IMR-90 (cell line): ENCODE measurements at regions not wholly inside any gene's neighbourhood (a gene's known extent, or its start where the extent isn't known, plus 50 kb on each side); places are given as distances from the start of the nearest gene placed in this dataset.

Experiments used
- ATAC-seq: fragments of 200-7000 bp; cut with Tn5 transposase; 2 replicates; pipeline ENCODE4 v1.9.1; 2020; ENCODE audit warnings: low read depth, mild to moderate bottlenecking, moderate library complexity
- BruUV-seq: library from RNA; stranded (reverse); fragments of 400-500 nt; replicated peaks from 2 replicates; lab custom pipeline; 2021; lab: Mats Ljungman, UMichigan
- CTCF ChIA-PET: fragments of 300-600 bp; formaldehyde crosslinking; extraction: SDS; loops from one replicate; lab custom pipeline; 2021; ENCODE audit warnings: antibody characterized with exemption; lab: Yijun Ruan, JAX
- POLR2A ChIA-PET: fragments of 300-600 bp; sonication (Branson Sonifier 250); formaldehyde crosslinking; loops from one replicate; lab custom pipeline; 2022; ENCODE audit warnings: antibody characterized with exemption; ENCODE audit not compliant: unreplicated experiment; lab: Charles Lee
- DNase-seq: peaks from one replicate; pipeline ENCODE4 v3.0.0; 2013
- H2AFZ ChIP-seq: replicated peaks from 2 replicates; pipeline ENCODE3; 2013; ENCODE audit warnings: low read length, mild to moderate bottlenecking; ENCODE audit not compliant: poor library complexity
- H2AK5ac ChIP-seq: 2 replicates; pipeline ENCODE4 v1.6.1; 2013; ENCODE audit warnings: low read depth, low read length, inconsistent platforms
- H2AK9ac ChIP-seq: replicated peaks from 2 replicates; pipeline ENCODE3; 2013; ENCODE audit warnings: mild to moderate bottlenecking, low read depth, low read length, moderate library complexity; ENCODE audit not compliant: poor library complexity
- H2BK120ac ChIP-seq: 2 replicates; pipeline ENCODE4 v1.6.1; 2013; ENCODE audit warnings: low read depth, low read length, inconsistent platforms
- H2BK15ac ChIP-seq: 3 replicates; pipeline ENCODE4 v1.6.1; 2013; ENCODE audit warnings: low read depth, low read length, inconsistent platforms
- H2BK20ac ChIP-seq: 2 replicates; pipeline ENCODE4 v1.6.1; 2013; ENCODE audit warnings: low read depth, mild to moderate bottlenecking, inconsistent platforms, low read length, moderate library complexity
- H2BK5ac ChIP-seq: 2 replicates; pipeline ENCODE4 v1.6.1; 2013; ENCODE audit warnings: mild to moderate bottlenecking, low read depth, low read length, inconsistent platforms; ENCODE audit not compliant: poor library complexity, severe bottlenecking
- H3K14ac ChIP-seq: replicated peaks from 2 replicates; pipeline ENCODE4 v1.6.1; 2013; ENCODE audit warnings: low read depth, low read length, inconsistent platforms
- H3K18ac ChIP-seq: 2 replicates; pipeline ENCODE4 v1.6.1; 2013; ENCODE audit warnings: low read depth, low read length, control low read depth
- H3K23ac ChIP-seq: 2 replicates; pipeline ENCODE4 v1.6.1; 2013; ENCODE audit warnings: low read depth, low read length, inconsistent platforms
- H3K27ac ChIP-seq: 2 replicates; pipeline ENCODE4 v1.5.1; 2013; ENCODE audit warnings: mild to moderate bottlenecking, control low read depth, low read length; ENCODE audit not compliant: insufficient read depth
- H3K27me3 ChIP-seq: 2 replicates; pipeline ENCODE4 v1.6.1; 2013; ENCODE audit warnings: low read length; ENCODE audit not compliant: control insufficient read depth, insufficient read depth
- H3K36me3 ChIP-seq: 2 replicates; pipeline ENCODE4 v1.6.1; 2013; ENCODE audit warnings: low read length, mixed read lengths; ENCODE audit not compliant: control insufficient read depth, insufficient read depth
- H3K4ac ChIP-seq: 2 replicates; pipeline ENCODE4 v1.6.1; 2013; ENCODE audit warnings: low read depth, low read length, inconsistent platforms
- H3K4me1 ChIP-seq: 2 replicates; pipeline ENCODE4 v1.6.1; 2013; ENCODE audit warnings: low read length, mixed read lengths; ENCODE audit not compliant: control insufficient read depth, insufficient read depth
- H3K4me2 ChIP-seq: 2 replicates; pipeline ENCODE4 v1.6.1; 2013; ENCODE audit warnings: low read depth, mild to moderate bottlenecking, control low read depth, low read length, moderate library complexity
- H3K4me3 ChIP-seq: 2 replicates; pipeline ENCODE4 v1.5.1; 2013; ENCODE audit warnings: low read depth, mild to moderate bottlenecking, control low read depth, low read length, moderate library complexity; ENCODE audit not compliant: insufficient read depth
- H3K56ac ChIP-seq: 2 replicates; pipeline ENCODE4 v1.6.1; 2013; ENCODE audit warnings: low read length, inconsistent platforms; ENCODE audit not compliant: insufficient read depth; ENCODE audit errors: extremely low read depth
- H3K79me1 ChIP-seq, 2 experiments: 2 replicates each; pipeline ENCODE4 v1.6.1; 2013; ENCODE audit warnings: low read length in 2 of 2, inconsistent platforms in 1 of 2, low read depth in 1 of 2
- H3K9ac ChIP-seq: 2 replicates; pipeline ENCODE4 v1.6.1; 2013; ENCODE audit warnings: low read depth, low read length, control low read depth
- H3K9me1 ChIP-seq: 2 replicates; pipeline ENCODE4 v1.6.1; 2013; ENCODE audit warnings: low read length, inconsistent platforms; ENCODE audit not compliant: insufficient read depth
- H3K9me3 ChIP-seq: 2 replicates; pipeline ENCODE4 v1.6.1; 2013; ENCODE audit warnings: low read length; ENCODE audit not compliant: control insufficient read depth, insufficient read depth
- H4K20me1 ChIP-seq: 2 replicates; pipeline ENCODE4 v1.6.1; 2013; ENCODE audit warnings: low read length, inconsistent platforms; ENCODE audit not compliant: insufficient read depth
- H4K5ac ChIP-seq: 2 replicates; pipeline ENCODE4 v1.6.1; 2013; ENCODE audit warnings: mild to moderate bottlenecking, low read depth, low read length, control low read depth
- H4K8ac ChIP-seq, 2 experiments: 2 replicates each; pipeline ENCODE4 v1.6.1; 2013; ENCODE audit warnings: low read depth in 2 of 2, low read length in 2 of 2, control low read depth in 1 of 2, inconsistent platforms in 1 of 2
- H4K91ac ChIP-seq: 2 replicates; pipeline ENCODE4 v1.6.1; 2013; ENCODE audit warnings: low read depth, low read length, inconsistent platforms; ENCODE audit not compliant: insufficient read depth
- CEBPB ChIP-seq: IDR thresholded peaks from 2 replicates; pipeline ENCODE4 v1.6.1; 2012; ENCODE audit warnings: low read depth, low read length, improper control_type of control experiment
- MAFK ChIP-seq: IDR thresholded peaks from 2 replicates; pipeline ENCODE4 v1.6.1; 2012; ENCODE audit warnings: low read depth, low read length, improper control_type of control experiment
- NFE2L2 ChIP-seq: fragments of 150-350 bp; IDR thresholded peaks from 2 replicates; pipeline ENCODE4 v1.6.1; 2016; ENCODE audit warnings: low read depth, mild to moderate bottlenecking, low read length
- RCOR1 ChIP-seq: IDR thresholded peaks from 2 replicates; pipeline ENCODE4 v1.6.1; 2012; ENCODE audit warnings: mild to moderate bottlenecking, low read length, improper control_type of control experiment; ENCODE audit not compliant: insufficient replicate concordance
- RFX5 ChIP-seq: IDR thresholded peaks from 2 replicates; pipeline ENCODE4 v1.8.0; 2012; ENCODE audit warnings: low read depth, mild to moderate bottlenecking, low read length, moderate library complexity
- WGBS, 2 experiments: methylation state at CpG; one replicate each; pipeline versions ENCODE4 v1.1.5 to v1.1.7; 2013; ENCODE audit warnings: missing lambda C conversion rate in 2 of 2; ENCODE audit not compliant: insufficient read length in 1 of 2; ENCODE audit errors: extremely low coverage in 2 of 2; 5-methylcytosine and 5-hydroxymethylcytosine counted together
- dilution Hi-C: fragments of 300-500 bp; cut with HindIII; formaldehyde crosslinking; loops from one replicate; pipeline ENCODE4 v1.14.3; 2018; ENCODE audit warnings: low sequenced_read_pairs; ENCODE audit not compliant: unreplicated experiment
- in situ Hi-C: fragments of 300-500 bp; cut with MboI; formaldehyde crosslinking; loops from 3 replicates; pipeline ENCODE4 v1.14.3; 2019; ENCODE audit warnings: low sequenced_read_pairs, inconsistent platforms, mixed read lengths
- intact Hi-C: fragments of 100-400 bp; cut with micrococcal nuclease; formaldehyde crosslinking; loops from 2 replicates; pipeline ENCODE4 v1.10.0; 2022
- TF ChIP-seq, protein P1 (sequence below): conservative IDR thresholded peaks from 2 replicates; pipeline ENCODE4 v1.5.1; 2012; ENCODE audit warnings: mild to moderate bottlenecking, low read depth, low read length, improper control_type of control experiment

DNA sequence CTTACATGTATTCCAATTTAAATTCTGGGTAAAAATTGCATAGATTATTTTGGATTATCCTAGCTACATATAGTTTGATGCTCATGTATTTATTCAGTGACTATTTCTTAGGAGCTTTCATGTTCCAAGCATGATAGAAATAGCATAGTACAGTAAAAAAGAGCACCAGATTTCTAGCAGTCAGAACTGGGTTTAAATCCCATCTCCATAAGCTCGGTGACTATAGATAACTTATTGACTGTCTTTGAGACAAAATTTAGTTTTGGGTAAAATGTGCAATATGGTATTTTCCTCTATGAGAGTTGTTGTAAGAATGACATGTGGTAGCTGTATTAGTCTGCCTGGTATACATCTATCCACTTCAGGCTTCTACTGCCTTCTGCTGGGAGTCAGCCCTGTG is 889.6 kb downstream of the DTWD2 start:
- intact Hi-C loops (no loop called here), dilution Hi-C loops (no loop called here), in situ Hi-C loops (no loop called here)
- H3K27me3 ChIP-seq, result no peaks in the 10 kb centered on the region
- no peak overlapping the region for H2AK9ac ChIP-seq
- no peak overlapping the region for H3K14ac ChIP-seq
- no peak overlapping the region for H2AFZ ChIP-seq
- H2BK15ac ChIP-seq, result no peak overlapping the region
- TF ChIP-seq NFE2L2 (no peak), RFX5 (no peak), CEBPB (no peak), MAFK (no peak), RCOR1 (no peak)
- TF ChIP-seq, protein P1, sequence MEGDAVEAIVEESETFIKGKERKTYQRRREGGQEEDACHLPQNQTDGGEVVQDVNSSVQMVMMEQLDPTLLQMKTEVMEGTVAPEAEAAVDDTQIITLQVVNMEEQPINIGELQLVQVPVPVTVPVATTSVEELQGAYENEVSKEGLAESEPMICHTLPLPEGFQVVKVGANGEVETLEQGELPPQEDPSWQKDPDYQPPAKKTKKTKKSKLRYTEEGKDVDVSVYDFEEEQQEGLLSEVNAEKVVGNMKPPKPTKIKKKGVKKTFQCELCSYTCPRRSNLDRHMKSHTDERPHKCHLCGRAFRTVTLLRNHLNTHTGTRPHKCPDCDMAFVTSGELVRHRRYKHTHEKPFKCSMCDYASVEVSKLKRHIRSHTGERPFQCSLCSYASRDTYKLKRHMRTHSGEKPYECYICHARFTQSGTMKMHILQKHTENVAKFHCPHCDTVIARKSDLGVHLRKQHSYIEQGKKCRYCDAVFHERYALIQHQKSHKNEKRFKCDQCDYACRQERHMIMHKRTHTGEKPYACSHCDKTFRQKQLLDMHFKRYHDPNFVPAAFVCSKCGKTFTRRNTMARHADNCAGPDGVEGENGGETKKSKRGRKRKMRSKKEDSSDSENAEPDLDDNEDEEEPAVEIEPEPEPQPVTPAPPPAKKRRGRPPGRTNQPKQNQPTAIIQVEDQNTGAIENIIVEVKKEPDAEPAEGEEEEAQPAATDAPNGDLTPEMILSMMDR, result no peak
- no peak overlapping the region for H3K23ac ChIP-seq
- no peak overlapping the region for H2AK5ac ChIP-seq
- no peak overlapping the region for H4K91ac ChIP-seq
- H3K4me2 ChIP-seq, result no peak overlapping the region
- ChIA-PET CTCF (no interaction called here), POLR2A (no interaction called here)
- no peak overlapping the region for H4K8ac ChIP-seq
- H2BK20ac ChIP-seq, result no peak overlapping the region
- H4K20me1 ChIP-seq, result no peaks in the 10 kb centered on the region
- no peak overlapping the region for H3K4me3 ChIP-seq
- no TSS peak for BruUV-seq
- no peaks in the 10 kb centered on the region for H3K4me1 ChIP-seq
- no CpG with 5 or more reads among the region's 1 CpG for WGBS, 2 experiments
- no peak overlapping the region for H2BK5ac ChIP-seq
- no peak overlapping the region for H3K4ac ChIP-seq
- no peak overlapping the region for H3K27ac ChIP-seq
- no peak overlapping the region for H2BK120ac ChIP-seq
- H3K9ac ChIP-seq, result no peak overlapping the region
- H3K18ac ChIP-seq, result no peak overlapping the region
- no peak for ATAC-seq
- no peaks in the 10 kb centered on the region for H3K9me1 ChIP-seq
- H3K36me3 ChIP-seq, result no peaks in the 10 kb centered on the region
- no peak overlapping the region for H3K56ac ChIP-seq
- no peak for DNase-seq
- no peak overlapping the region for H4K5ac ChIP-seq
- peaks cover 2% of the 10 kb centered on the region; the same call in 1 of the 2 replicates for H3K9me3 ChIP-seq
- no peaks in the 10 kb centered on the region for H3K79me1 ChIP-seq
